GM04504 (cell line): ENCODE measurements at regions not wholly inside any gene's neighbourhood (a gene's known extent, or its start where the extent isn't known, plus 50 kb on each side); places are given as distances from the start of the nearest gene placed in this dataset.
"Not testable (repeated sequence)": the region's sequence is repeated elsewhere in the genome, so short reads cannot be mapped to it uniquely, and the experiment has no call there.

Experiments
- DNase-seq: peaks from one replicate; pipeline ENCODE4 v3.0.0-alpha.2; 2012; ENCODE audit warnings: low read depth

GRCh38 chr5:56686337-56687195, 128.8 kb upstream of the MAP3K1 start:
- DNase-seq = no peak

DNA sequence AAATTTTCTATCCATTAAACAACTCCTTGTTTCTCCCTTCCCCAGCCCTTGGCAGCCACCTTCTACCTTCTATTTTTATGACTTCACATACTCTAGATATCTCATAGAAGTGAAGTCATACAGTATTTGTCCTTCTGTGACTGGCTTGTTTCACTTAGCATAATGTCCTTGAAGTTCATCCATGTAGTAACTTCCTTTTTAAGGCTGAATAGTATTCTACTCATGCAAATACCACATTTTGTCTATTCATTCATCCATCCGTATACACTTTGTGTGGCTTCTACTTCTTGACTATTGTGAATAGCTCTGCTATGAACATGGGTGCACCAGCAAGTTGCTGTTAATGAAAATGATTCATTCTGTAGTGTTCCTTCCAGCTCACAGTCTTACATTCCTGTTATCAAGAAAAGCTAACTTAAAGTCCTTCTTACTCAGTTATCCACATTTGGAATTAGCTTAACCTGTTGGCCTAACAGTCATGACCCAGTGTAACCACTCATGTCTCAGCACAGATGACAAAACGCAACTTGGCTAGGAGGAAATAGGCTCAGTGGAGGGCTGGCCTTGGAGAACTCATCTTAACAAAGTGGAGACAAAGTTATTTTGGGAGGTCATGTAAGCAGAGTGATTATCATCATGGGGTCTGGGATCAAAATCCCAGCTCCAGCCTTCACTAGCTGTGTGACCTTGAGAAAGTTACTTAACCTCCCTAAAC, 129.7 kb upstream of the MAP3K1 start:
- no peak for DNase-seq

- DNase-seq = no peak
These were observed 131.2 kb upstream of the MAP3K1 start for GRCh38 chr5:56684159-56684558.

DNA sequence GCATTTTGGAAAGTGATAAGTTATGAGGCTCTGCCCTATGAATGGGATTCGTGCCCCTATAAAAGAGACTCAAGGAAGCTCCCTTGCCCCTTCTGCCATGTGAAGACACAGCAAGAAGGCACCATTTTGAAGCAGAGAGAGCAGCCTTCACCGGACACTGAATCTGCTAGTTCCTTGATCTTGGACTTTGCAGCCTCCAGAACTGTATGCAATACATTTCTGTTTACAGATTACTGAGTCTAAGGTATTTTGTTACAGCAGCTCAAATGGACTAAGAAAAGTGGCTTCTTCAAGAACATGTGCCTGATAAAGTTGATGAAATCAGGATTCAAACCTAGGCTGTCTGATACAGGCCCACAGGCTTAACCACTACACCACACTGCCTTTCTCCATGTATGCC, 131.6 kb upstream of the MAP3K1 start:
- DNase-seq = no peak

- DNase-seq = no peak
These were observed 132.1 kb upstream of the MAP3K1 start for GRCh38 chr5:56683281-56683680.

- no peak for DNase-seq
These were observed 134.0 kb upstream of the MAP3K1 start for GRCh38 chr5:56681346-56681745.

- DNase-seq = no peak
These were observed 134.6 kb upstream of the MAP3K1 start for GRCh38 chr5:56680731-56681130.

DNA sequence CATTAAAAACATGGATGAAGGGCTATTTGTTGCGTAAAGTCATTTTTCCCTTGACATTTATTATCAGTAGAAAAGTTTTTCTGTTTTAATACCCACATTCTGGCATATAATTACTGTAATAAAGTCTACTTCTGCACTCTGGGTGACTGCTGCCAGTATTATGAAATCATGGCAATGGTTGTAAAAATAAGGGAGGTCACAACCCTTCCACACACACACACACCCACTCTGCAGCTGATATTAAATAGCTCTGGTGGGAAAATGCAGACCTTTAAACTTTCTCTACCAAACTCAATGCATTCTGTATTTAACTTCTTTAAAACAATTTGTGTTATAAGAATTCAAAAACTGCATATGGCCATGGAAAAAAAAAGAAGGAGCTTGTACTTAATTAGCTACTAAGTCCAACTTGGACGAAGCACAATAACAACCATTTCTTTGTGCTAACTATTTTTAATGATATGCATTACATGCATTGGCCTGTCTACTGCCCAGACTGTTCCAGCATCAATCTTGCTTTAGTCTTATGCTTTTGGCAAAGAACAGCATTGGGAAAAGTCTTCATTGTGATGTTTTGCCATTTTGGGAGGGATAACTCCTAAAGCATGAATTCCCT, 137.6 kb upstream of the MAP3K1 start:
- DNase-seq = no peak

GRCh38 chr5:56676091-56676768, 139.1 kb upstream of the MAP3K1 start:
- no peak for DNase-seq

- no peak for DNase-seq
These were observed 140.9 kb upstream of the MAP3K1 start for GRCh38 chr5:56674441-56674840.

GRCh38 chr5:56673171-56673570, 142.2 kb upstream of the MAP3K1 start:
- no peak for DNase-seq

DNA sequence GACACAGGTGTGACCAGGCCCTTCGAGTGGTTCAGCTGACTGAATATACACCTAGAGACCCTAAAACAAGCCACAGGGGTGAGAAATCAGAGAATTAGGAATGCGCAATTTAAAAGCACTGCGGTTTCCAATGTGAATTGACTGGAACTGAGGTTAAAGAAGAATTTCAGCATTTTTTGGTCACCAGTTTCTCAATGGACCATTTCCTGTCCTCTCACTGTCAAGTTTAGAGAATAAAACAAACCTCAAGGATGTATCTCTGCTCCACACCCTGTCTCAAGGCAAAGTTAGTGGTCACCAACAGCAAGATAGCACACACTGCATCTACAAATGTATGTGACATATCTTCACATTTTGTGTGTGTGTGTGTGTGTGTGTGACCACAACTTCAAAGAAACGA, 143.8 kb upstream of the MAP3K1 start:
- DNase-seq = no peak

- DNase-seq = no peak
These were observed 144.4 kb upstream of the MAP3K1 start for GRCh38 chr5:56670916-56671315.

GRCh38 chr5:56669534-56670483, 145.5 kb upstream of the MAP3K1 start:
- no peak for DNase-seq

GRCh38 chr5:56668996-56669395, 146.4 kb upstream of the MAP3K1 start:
- no peak for DNase-seq

DNA sequence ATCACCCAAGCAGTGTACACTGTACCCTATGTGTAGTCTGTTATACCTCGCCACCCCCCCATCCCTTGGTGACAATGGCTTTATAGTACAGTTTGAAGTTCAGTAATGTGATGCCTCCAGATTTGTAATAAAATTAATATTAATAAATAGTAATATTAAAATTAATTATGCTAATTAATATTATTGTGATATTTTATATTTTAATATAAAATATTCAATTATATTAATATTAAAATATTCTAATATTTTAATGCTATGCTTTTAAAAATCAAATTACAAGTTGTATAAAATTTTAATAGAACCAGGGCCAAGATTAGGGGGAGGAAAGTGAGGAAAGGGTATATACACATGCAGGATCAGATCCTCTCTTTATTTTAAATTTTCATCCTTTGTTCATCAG, 147.7 kb upstream of the MAP3K1 start:
- DNase-seq = no peak

DNA sequence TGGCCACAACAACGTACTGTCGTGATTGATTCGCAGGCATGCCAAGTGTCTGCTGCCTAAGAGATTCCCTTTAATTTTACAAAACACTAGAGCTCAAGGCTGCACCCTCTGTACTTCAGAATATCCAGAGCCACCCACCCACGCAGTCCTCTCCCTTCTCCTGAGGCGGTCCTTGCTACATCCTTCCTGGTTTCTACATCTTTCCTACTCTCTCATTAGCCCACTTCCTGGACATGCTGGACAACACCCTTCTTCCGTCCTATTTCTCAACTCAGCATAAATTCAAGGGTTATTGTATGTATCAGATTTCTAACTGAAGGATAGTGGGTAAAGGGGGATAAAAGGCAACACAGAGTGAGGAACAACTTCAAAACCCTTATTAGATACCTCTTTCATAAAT, 148.4 kb upstream of the MAP3K1 start:
- no peak for DNase-seq

DNA sequence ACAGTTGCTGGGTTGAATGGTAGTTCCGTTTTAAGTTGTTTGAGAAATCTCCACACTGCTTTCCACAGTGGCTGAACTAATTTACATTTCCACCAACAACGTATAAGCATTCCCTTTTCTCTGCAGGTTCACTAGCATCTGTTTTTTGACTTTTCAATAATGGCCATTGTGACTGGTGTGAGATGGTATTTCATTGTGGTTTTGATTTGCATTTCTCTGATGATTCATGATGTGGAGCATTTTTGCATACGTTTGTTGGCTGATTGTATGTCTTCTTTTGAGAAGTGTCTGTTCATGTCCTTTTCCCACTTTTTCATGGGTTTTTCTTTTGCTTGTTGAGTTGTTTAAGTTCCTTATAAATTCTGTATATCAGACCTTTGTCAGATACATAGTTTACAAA, 150.2 kb upstream of the MAP3K1 start:
- not testable (repeated sequence) for DNase-seq

- no peak for DNase-seq
These were observed 151.3 kb upstream of the MAP3K1 start for GRCh38 chr5:56664025-56664424.

DNA sequence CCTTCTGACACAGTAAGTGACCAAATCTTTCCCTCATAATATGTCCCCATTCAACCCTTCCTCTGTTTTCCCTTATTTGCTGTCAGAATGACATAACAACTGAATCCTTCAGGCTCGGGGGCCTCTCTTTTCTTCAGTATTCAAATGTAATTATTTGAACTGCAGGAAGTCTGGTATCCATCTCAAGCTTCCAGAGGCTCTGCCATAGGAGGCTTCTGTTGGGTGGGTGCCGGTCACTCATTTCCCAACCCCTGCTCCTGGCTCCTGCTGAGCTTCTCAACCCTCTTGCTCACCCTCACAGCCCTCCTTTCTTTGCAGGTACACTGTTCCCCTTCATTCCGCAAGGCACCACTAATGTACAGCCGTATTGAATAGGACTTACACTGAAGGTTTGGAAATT, 151.8 kb upstream of the MAP3K1 start:
- no peak for DNase-seq

DNA sequence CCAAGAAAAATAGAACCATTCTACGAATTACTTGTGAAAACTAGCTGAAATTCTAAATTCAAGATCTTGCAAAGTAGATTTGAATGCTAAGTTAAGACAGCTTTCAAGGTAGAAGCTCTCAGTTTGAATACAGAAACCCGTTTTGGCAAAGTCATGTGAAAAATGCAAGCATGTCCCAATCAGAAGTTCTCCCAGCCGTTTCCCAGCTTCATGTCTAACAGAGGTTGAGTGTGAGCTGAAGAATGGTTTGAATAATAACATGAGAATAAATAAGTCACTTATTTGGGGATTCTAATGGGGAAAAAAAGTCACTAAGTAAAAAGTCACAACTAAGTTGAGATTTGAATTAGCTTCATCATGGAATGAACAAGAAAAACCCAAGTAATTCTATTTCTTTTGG, 152.5 kb upstream of the MAP3K1 start:
- no peak for DNase-seq
